Sigmoid colon (tissue), 6 donors: ENCODE measurements at regions not wholly inside any gene's neighbourhood (a gene's known extent, or its start where the extent isn't known, plus 50 kb on each side); places are given as distances from the start of the nearest gene placed in this dataset.

Experiments
- DNase-seq: peaks from one replicate; pipeline ENCODE4 v3.0.0-alpha.2; 2019
- H3K27ac ChIP-seq, 4 donors: fragments of 200-600 bp; sonication (generic); one replicate each; pipeline ENCODE4 v1.5.1; 2016 to 2019; ENCODE audit warnings: mild to moderate bottlenecking in 1 of 4
- H3K27me3 ChIP-seq, 3 donors: fragments of 200-600 bp; sonication (generic); one replicate each; pipeline ENCODE4 v1.5.1; 2019; ENCODE audit warnings: mild to moderate bottlenecking in 1 of 3
- H3K36me3 ChIP-seq, 4 donors: fragments of 200-600 bp; sonication (generic); one replicate each; pipeline ENCODE4 v1.5.1; 2016 to 2019
- H3K4me1 ChIP-seq, 4 donors: fragments of 200-600 bp; sonication (generic); one replicate each; pipeline ENCODE4 v1.5.1; 2017 to 2019
- H3K4me3 ChIP-seq, 4 donors: fragments of 200-600 bp; sonication (generic); one replicate each; pipeline ENCODE4 v1.5.1; 2017 to 2019; ENCODE audit warnings: mild to moderate bottlenecking in 2 of 4, moderate library complexity in 1 of 4
- H3K9me3 ChIP-seq, 4 donors: fragments of 200-600 bp in 3 of 4; sonication (generic) in 3 of 4; one replicate each; pipeline versions ENCODE4 v1.5.1 to v1.6.1; 2013 to 2019
- CTCF ChIP-seq, 4 experiments: fragments of 450-650 bp in 3 of 4; fragments of 200-600 bp in 1 of 4; IDR thresholded peaks; one replicate each; pipeline ENCODE4 v1.5.1; 2016 to 2019; ENCODE audit warnings: antibody characterized with exemption in 4 of 4, mild to moderate bottlenecking in 3 of 4, moderate library complexity in 2 of 4
- EP300 ChIP-seq, 4 donors: sonication (generic); formaldehyde crosslinking; IDR thresholded peaks; one replicate each; pipeline ENCODE4 v1.6.1; 2017; ENCODE audit warnings: antibody characterized with exemption in 4 of 4
- POLR2A ChIP-seq, 2 donors: fragments of 450-650 bp; IDR thresholded peaks; one replicate each; pipeline ENCODE4 v1.6.1; 2016; ENCODE audit warnings: antibody characterized with exemption in 2 of 2, mild to moderate bottlenecking in 2 of 2, moderate library complexity in 2 of 2
- POLR2AphosphoS5 ChIP-seq, 4 donors: sonication (generic); formaldehyde crosslinking; IDR thresholded peaks; one replicate each; pipeline ENCODE4 v1.6.1; 2017; ENCODE audit warnings: antibody characterized with exemption in 4 of 4
- WGBS, 2 donors: extraction: QIAGEN DNeasy Blood & Tissue Kit; methylation state at CpG; one replicate each; pipeline ENCODE4 v1.1.7; 2013; 5-methylcytosine and 5-hydroxymethylcytosine counted together
- intact Hi-C: fragments of 100-400 bp; cut with DNase I; formaldehyde crosslinking; loops from one replicate; pipeline ENCODE4 v1.15.1; 2023
- donor health status: healthy with polysubstance abuse.
- donor health status: healthy.

GRCh38 chr4:96025011-96025410 lies 185.1 kb downstream of the PDHA2 start:
- TF ChIP-seq POLR2A (IDR thresholded peaks at IDR 0.05): no peak
- TF ChIP-seq EP300 (IDR thresholded peaks at IDR 0.05): no peak
- no peak for TF ChIP-seq POLR2AphosphoS5 (IDR thresholded peaks at IDR 0.05)
- TF ChIP-seq CTCF (IDR thresholded peaks at IDR 0.05): no peak
- H3K4me3 ChIP-seq: no peak overlapping the region
- no peaks in the 10 kb centered on the region for H3K27me3 ChIP-seq
- no peak overlapping the region for H3K27ac ChIP-seq
- no peaks in the 10 kb centered on the region for H3K4me1 ChIP-seq
- 42 to 69% methylated on average over 1 of the region's 1 CpG for WGBS, 2 donors
- no peaks in the 10 kb centered on the region for H3K9me3 ChIP-seq
- no peak for DNase-seq
- intact Hi-C loops: no loop called here
- no peaks in the 10 kb centered on the region for H3K36me3 ChIP-seq

- no peak overlapping the region for H3K27ac ChIP-seq
- no peaks in the 10 kb centered on the region for H3K27me3 ChIP-seq
- TF ChIP-seq POLR2AphosphoS5 (IDR thresholded peaks at IDR 0.05) (no peak), EP300 (IDR thresholded peaks at IDR 0.05) (no peak), POLR2A (IDR thresholded peaks at IDR 0.05) (no peak), CTCF (IDR thresholded peaks at IDR 0.05) (no peak)
- H3K9me3 ChIP-seq: no peaks in the 10 kb centered on the region
- DNase-seq: no peak
- H3K4me1 ChIP-seq: peaks cover 0 to under 1% (median 0%) of the 10 kb centered on the region in 4 donors
- intact Hi-C loops: no loop called here
- H3K4me3 ChIP-seq: no peak overlapping the region
- no peaks in the 10 kb centered on the region for H3K36me3 ChIP-seq
Observed at GRCh38 chr4:96035727-96036126, 195.8 kb downstream of the PDHA2 start.

- intact Hi-C loops: no loop called here
- 49 to 71% methylated on average over 3 of the region's 3 CpGs for WGBS, 2 donors
- Histone ChIP-seq H3K9me3 (no peaks in the 10 kb centered on the region), H3K36me3 (no peaks in the 10 kb centered on the region), H3K27me3 (no peaks in the 10 kb centered on the region), H3K27ac (no peak overlapping the region), H3K4me1 (no peaks in the 10 kb centered on the region), H3K4me3 (no peak overlapping the region)
- DNase-seq: no peak
- no peak for TF ChIP-seq POLR2AphosphoS5 (IDR thresholded peaks at IDR 0.05)
- no peak for TF ChIP-seq EP300 (IDR thresholded peaks at IDR 0.05)
- TF ChIP-seq POLR2A (IDR thresholded peaks at IDR 0.05): no peak
- TF ChIP-seq CTCF (IDR thresholded peaks at IDR 0.05): no peak
Observed at GRCh38 chr4:96036781-96037180, 196.9 kb downstream of the PDHA2 start.

- intact Hi-C loops: no loop called here
Observed at GRCh38 chr4:96037705-96038104, 197.8 kb downstream of the PDHA2 start.

More at GRCh38 chr4:96037705-96038104, 197.8 kb downstream of the PDHA2 start:
- Histone ChIP-seq H3K27ac (no peak overlapping the region), H3K27me3 (no peaks in the 10 kb centered on the region), H3K4me1 (no peaks in the 10 kb centered on the region), H3K36me3 (no peaks in the 10 kb centered on the region), H3K4me3 (no peak overlapping the region), H3K9me3 (no peaks in the 10 kb centered on the region)
- 24 to 79% methylated on average over 2 of the region's 2 CpGs for WGBS, 2 donors
- DNase-seq: no peak
- TF ChIP-seq CTCF (IDR thresholded peaks at IDR 0.05) (no peak), POLR2A (IDR thresholded peaks at IDR 0.05) (no peak), EP300 (IDR thresholded peaks at IDR 0.05) (no peak), POLR2AphosphoS5 (IDR thresholded peaks at IDR 0.05) (no peak)
